Uterus (tissue), 2 donors: ENCODE measurements at regions not wholly inside any gene's neighbourhood (a gene's known extent, or its start where the extent isn't known, plus 50 kb on each side); places are given as distances from the start of the nearest gene placed in this dataset.

Source experiments
- CTCF ChIP-seq, 4 experiments: fragments of 200-600 bp in 2 of 4; fragments of 450-650 bp in 2 of 4; sonication (generic) in 2 of 4; IDR thresholded peaks; one replicate each; pipeline ENCODE4 v1.5.1; 2016 to 2019; ENCODE audit warnings: antibody characterized with exemption in 4 of 4, mild to moderate bottlenecking in 2 of 4, moderate library complexity in 1 of 4
- POLR2A ChIP-seq, 2 donors: fragments of 450-650 bp; IDR thresholded peaks; one replicate each; pipeline ENCODE4 v1.6.1; 2016; ENCODE audit warnings: antibody characterized with exemption in 2 of 2, mild to moderate bottlenecking in 1 of 2, moderate library complexity in 1 of 2

GRCh38 chr5:106875591-106876297, 795.0 kb downstream of the EFNA5 start:
- TF ChIP-seq CTCF (IDR thresholded peaks at IDR 0.05): no peak
- TF ChIP-seq POLR2A (IDR thresholded peaks at IDR 0.05): no peak
